ENCODE measurements at regions not wholly inside any gene's neighbourhood (a gene's known extent, or its start where the extent isn't known, plus 50 kb on each side); places are given as distances from the start of the nearest gene placed in this dataset.

DNA sequence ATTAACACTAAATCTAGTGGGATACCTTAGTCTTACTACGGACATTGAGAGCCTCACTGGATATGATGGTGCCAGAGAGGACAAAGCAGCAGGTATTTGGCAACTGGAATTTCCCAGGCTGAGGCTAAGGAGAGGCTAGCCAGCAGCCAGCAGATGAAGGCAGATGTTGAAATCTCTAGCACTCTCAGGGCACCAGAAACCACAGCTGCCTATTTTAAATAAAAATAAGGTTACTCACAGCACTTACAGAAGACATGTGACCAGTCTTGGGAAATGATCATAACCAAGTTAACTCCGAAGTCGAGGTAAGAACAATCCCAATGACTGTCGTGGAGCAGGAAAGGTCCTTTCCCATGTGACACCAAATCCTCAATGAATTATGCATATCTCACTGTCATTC lies 1726.0 kb downstream of the EFNB2 start:
- no peaks in the 10 kb centered on the region for H3K9me2 ChIP-seq (replicated peaks; ENCODE audit: low read length)
- no peak overlapping the region for H3K27ac ChIP-seq (ENCODE audit: low read length)
- no peaks in the 10 kb centered on the region for H3K36me3 ChIP-seq (ENCODE audit: low read depth, low read length)
- no peaks in the 10 kb centered on the region for H3K27me3 ChIP-seq (ENCODE audit: low read length)
- H3K4me1 ChIP-seq (ENCODE audit: insufficient read depth, low read length) = no peaks in the 10 kb centered on the region
- H2AFZ ChIP-seq (ENCODE audit: low read length) = no peak overlapping the region
- BruUV-seq (replicated peaks) = no TSS peak
- POLR2A ChIA-PET (ENCODE audit: unreplicated experiment) = no interaction called here
- no peak for DNase-seq
- intact Hi-C loops (cut with micrococcal nuclease) = no loop called here
- no peak overlapping the region for H3K4me3 ChIP-seq (ENCODE audit: low read length)
- CTCF ChIA-PET = no interaction called here
- no peaks in the 10 kb centered on the region for H3F3A ChIP-seq (ENCODE audit: low read length, unreplicated experiment)
- no peak overlapping the region for H3K4me2 ChIP-seq (ENCODE audit: low read length)
- no peak for TF ChIP-seq EZH2phosphoT487 (IDR thresholded peaks at IDR 0.05; ENCODE audit: borderline replicate concordance, low read length)
- no peak for TF ChIP-seq EZH2 (IDR thresholded peaks at IDR 0.05; ENCODE audit: low read length, unreplicated experiment)
- TF ChIP-seq, protein P1, sequence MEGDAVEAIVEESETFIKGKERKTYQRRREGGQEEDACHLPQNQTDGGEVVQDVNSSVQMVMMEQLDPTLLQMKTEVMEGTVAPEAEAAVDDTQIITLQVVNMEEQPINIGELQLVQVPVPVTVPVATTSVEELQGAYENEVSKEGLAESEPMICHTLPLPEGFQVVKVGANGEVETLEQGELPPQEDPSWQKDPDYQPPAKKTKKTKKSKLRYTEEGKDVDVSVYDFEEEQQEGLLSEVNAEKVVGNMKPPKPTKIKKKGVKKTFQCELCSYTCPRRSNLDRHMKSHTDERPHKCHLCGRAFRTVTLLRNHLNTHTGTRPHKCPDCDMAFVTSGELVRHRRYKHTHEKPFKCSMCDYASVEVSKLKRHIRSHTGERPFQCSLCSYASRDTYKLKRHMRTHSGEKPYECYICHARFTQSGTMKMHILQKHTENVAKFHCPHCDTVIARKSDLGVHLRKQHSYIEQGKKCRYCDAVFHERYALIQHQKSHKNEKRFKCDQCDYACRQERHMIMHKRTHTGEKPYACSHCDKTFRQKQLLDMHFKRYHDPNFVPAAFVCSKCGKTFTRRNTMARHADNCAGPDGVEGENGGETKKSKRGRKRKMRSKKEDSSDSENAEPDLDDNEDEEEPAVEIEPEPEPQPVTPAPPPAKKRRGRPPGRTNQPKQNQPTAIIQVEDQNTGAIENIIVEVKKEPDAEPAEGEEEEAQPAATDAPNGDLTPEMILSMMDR (conservative IDR thresholded peaks at IDR 0.05; ENCODE audit: low read depth, low read length) = no peak
- H3K9me3 ChIP-seq (ENCODE audit: low read length) = no peaks in the 10 kb centered on the region
- H3K9ac ChIP-seq (ENCODE audit: low read length) = no peak overlapping the region
- no peaks in the 10 kb centered on the region for H4K20me1 ChIP-seq (ENCODE audit: low read length)
- H3K79me2 ChIP-seq (ENCODE audit: low read length) = no peaks in the 10 kb centered on the region
- no peak for ATAC-seq

DNA sequence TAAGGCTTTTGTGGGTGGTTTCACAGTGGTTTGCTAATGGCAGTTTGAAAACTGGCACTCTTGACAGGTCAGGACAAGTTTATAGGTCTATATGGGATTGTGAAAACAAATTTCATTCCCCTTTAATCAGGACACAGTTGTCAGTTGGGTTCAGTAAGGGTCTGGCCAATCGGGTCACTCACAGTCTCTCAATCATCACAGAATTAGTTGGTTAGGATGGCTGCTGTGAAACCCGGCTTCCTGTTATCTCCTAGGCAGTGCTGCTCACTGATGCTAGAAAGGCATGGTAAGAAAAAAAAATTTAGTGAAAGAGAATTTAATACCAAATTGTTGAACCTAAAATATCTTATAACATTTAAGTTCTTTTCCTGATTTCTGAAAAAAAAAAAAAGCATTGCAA lies 1730.1 kb downstream of the EFNB2 start:
- no peaks in the 10 kb centered on the region for H3K79me2 ChIP-seq (ENCODE audit: low read length)
- H3K9me3 ChIP-seq (ENCODE audit: low read length) = no peaks in the 10 kb centered on the region
- TF ChIP-seq EZH2 (IDR thresholded peaks at IDR 0.05; ENCODE audit: low read length, unreplicated experiment) (no peak), EZH2phosphoT487 (IDR thresholded peaks at IDR 0.05; ENCODE audit: borderline replicate concordance, low read length) (no peak)
- TF ChIP-seq, protein P1 (conservative IDR thresholded peaks at IDR 0.05; ENCODE audit: low read depth, low read length) = no peak
- no TSS peak for BruUV-seq (replicated peaks)
- no peaks in the 10 kb centered on the region for H3K27me3 ChIP-seq (ENCODE audit: low read length)
- intact Hi-C loops (cut with micrococcal nuclease) = no loop called here
- H3K4me1 ChIP-seq (ENCODE audit: insufficient read depth, low read length) = no peaks in the 10 kb centered on the region
- H3K36me3 ChIP-seq (ENCODE audit: low read depth, low read length) = no peaks in the 10 kb centered on the region
- no peak overlapping the region for H3K27ac ChIP-seq (ENCODE audit: low read length)
- no peak overlapping the region for H3K9ac ChIP-seq (ENCODE audit: low read length)
- no peaks in the 10 kb centered on the region for H3K9me2 ChIP-seq (replicated peaks; ENCODE audit: low read length)
- no peak overlapping the region for H3K4me2 ChIP-seq (ENCODE audit: low read length)
- no peaks in the 10 kb centered on the region for H4K20me1 ChIP-seq (ENCODE audit: low read length)
- ChIA-PET POLR2A (ENCODE audit: unreplicated experiment) (no interaction called here), CTCF (no interaction called here)
- H3K4me3 ChIP-seq (ENCODE audit: low read length) = no peak overlapping the region
- DNase-seq (no peak), ATAC-seq (no peak)
- H3F3A ChIP-seq (ENCODE audit: low read length, unreplicated experiment) = no peaks in the 10 kb centered on the region
- H2AFZ ChIP-seq (ENCODE audit: low read length) = no peak overlapping the region

DNA sequence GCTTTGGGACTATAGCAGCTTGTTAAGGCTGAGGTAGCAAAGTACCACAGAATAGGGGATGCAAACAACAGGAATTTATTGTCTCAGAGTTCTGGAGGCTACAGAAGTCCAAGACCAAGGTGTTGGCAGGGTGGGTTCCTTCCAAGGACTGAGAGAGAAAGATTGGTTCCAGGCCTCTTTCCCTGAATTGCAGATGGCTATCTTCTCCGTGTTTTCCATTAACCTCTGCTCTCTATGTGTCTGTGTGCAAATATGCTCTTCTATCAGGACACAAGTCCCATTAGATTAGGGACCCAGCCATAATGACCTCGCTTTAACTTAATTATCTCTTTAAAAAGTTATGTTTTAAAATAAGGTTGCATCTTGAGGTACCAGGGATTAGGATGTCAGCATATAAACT lies 1732.9 kb upstream of the SLC10A2 start:
- H3K27ac ChIP-seq (ENCODE audit: low read length) = no peak overlapping the region
- POLR2A ChIA-PET (ENCODE audit: unreplicated experiment) = no interaction called here
- no peaks in the 10 kb centered on the region for H3K9me3 ChIP-seq (ENCODE audit: low read length)

More for the DNA sequence above, 1732.9 kb upstream of the SLC10A2 start:
- Histone ChIP-seq H3K4me2 (ENCODE audit: low read length) (no peak overlapping the region), H4K20me1 (ENCODE audit: low read length) (no peaks in the 10 kb centered on the region), H3K9ac (ENCODE audit: low read length) (no peak overlapping the region), H3K4me1 (ENCODE audit: insufficient read depth, low read length) (no peaks in the 10 kb centered on the region), H3F3A (ENCODE audit: low read length, unreplicated experiment) (no peaks in the 10 kb centered on the region), H3K4me3 (ENCODE audit: low read length) (no peak overlapping the region), H2AFZ (ENCODE audit: low read length) (no peak overlapping the region), H3K27me3 (ENCODE audit: low read length) (no peaks in the 10 kb centered on the region), H3K36me3 (ENCODE audit: low read depth, low read length) (no peaks in the 10 kb centered on the region), H3K9me2 (replicated peaks; ENCODE audit: low read length) (no peaks in the 10 kb centered on the region), H3K79me2 (ENCODE audit: low read length) (no peaks in the 10 kb centered on the region)
- TF ChIP-seq, protein P1 (conservative IDR thresholded peaks at IDR 0.05; ENCODE audit: low read depth, low read length) = no peak
- TF ChIP-seq EZH2 (IDR thresholded peaks at IDR 0.05; ENCODE audit: low read length, unreplicated experiment) (no peak), EZH2phosphoT487 (IDR thresholded peaks at IDR 0.05; ENCODE audit: borderline replicate concordance, low read length) (no peak)
- intact Hi-C loops (cut with micrococcal nuclease) = no loop called here
- ATAC-seq = no peak
- DNase-seq = no peak
- no TSS peak for BruUV-seq (replicated peaks)
- CTCF ChIA-PET = no interaction called here
